CD4-positive, alpha-beta T cell treated with Interleukin-1 beta for 1 hour (primary cell): ENCODE measurements at regions not wholly inside any gene's neighbourhood (a gene's known extent, or its start where the extent isn't known, plus 50 kb on each side); places are given as distances from the start of the nearest gene placed in this dataset.

ENCODE experiments used
- DNase-seq, 2 donors: peaks; one replicate each; pipeline ENCODE4 v3.0.0-alpha.2; 2020 to 2022

GRCh38 chr21:18460979-18461378, 57.4 kb upstream of the TMPRSS15 start:
- DNase-seq: peak in 1 of 2 donors; percentile 20

- DNase-seq: no peak
These were observed 58.2 kb upstream of the TMPRSS15 start for GRCh38 chr21:18461743-18462142.

DNA sequence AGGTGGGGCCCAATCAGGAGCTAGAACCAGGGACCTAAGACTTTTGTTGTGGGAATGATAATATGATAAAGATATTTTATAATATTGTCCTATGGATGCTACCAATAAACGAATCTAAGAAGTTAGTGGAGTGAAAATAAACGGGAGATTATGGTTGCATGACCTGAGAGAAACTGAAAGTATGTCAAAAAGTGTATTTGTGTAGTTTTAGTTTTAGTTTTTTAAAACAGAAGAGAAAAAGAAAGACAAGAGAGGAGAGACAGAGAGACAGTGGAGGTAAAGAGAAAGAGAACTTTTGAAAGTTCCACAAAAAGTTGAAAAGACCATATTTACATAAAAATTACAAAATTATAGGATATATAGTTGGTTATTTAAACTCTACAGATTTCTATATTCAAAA, 64.1 kb upstream of the TMPRSS15 start:
- no peak for DNase-seq

DNA sequence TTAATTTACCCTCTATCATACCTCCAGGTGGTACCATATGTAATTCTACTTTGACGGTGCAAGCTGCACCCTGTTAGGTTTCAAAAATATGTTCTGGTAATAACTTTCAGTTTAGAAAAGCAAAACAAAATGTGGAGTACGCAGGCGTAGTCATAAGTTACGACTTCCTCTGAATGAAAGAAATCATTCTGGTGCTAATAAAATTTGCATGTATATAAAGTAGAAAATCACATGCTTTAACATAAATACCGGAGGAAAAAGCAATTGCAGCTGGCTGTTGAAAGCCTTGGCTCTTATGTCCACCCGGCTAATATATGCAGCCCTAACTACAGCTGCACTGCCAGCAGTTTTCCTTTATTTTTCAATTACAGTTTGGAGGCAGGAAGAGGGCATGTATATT, 65.2 kb upstream of the TMPRSS15 start:
- DNase-seq: no peak

DNA sequence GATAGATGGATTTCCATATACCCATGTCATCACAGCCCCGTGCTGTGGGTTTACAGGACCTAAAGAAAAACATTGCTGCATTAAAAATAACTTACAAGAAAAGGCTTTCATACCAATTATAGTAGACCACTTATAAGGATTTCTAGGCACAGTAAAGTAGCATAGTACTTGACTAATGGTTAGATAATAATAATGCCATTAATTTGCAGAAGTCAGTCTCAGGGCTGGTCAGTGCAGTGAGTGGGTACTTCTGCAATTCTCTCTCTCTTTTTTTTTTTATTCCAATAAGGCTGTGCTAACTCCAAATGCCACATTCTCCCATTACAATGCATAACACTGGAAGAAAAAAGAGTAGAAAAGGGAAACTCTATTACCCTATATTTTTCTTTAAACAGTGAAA, 73.1 kb upstream of the TMPRSS15 start:
- DNase-seq: no peak

DNA sequence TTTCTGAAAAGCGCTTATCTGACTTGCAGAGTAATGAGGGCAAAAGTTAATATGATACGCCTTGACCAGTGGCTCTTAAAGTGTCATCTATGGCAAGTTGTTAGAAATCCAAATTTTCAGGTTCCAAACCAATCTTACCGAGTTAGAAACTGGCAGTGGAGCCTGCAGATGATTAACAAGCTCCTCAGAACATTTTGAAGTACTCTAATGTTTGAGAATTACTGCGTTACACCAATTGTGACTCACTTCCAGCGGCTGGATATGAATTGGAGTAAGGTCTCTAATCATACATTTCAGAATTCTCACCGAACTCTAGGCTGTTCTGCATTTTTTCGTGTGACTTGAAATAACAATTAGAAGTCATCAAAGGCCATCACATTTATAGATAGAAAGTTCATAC, 73.5 kb upstream of the TMPRSS15 start:
- DNase-seq: no peak

DNA sequence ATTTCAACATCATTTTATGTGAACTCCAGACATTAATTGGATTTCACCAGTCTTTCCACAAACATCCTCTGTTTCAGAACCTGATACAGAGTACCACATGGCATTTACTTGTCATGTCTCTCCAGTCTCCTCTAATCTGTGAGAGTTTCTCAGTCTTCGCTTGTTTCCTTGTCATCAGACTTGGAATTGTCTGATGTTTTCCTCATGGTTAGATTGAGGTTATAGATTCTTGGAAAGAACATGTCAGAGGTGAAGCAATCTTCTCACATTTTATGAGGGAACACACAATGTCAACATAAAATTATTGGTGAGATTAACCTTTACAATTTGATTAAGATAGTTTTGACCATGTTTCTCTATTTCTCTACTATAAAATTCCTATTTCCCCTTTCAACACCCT, 74.9 kb upstream of the TMPRSS15 start:
- no peak for DNase-seq

DNA sequence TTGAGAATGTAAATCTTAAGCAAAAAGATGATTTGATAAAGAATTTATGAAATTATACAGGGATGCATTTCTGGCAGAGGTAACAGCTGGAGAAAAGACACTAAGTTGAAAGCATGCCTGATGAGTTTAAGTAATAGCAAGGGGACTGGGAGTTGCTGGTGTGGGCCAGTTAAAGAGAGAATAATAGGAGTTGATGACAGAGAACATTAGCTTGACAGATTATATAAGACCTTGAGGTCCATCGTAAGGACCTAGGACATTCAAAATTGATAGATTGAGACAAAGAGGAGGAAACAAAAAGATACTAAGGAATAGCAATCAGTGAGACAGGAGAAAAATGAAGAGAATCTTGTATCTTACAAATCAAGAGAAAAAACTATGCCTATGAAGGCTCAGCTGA, 84.7 kb upstream of the TMPRSS15 start:
- no peak for DNase-seq

- DNase-seq: no peak
These were observed 89.8 kb upstream of the TMPRSS15 start for GRCh38 chr21:18493422-18493821.

- no peak for DNase-seq
These were observed 91.9 kb upstream of the TMPRSS15 start for GRCh38 chr21:18495523-18495922.

DNA sequence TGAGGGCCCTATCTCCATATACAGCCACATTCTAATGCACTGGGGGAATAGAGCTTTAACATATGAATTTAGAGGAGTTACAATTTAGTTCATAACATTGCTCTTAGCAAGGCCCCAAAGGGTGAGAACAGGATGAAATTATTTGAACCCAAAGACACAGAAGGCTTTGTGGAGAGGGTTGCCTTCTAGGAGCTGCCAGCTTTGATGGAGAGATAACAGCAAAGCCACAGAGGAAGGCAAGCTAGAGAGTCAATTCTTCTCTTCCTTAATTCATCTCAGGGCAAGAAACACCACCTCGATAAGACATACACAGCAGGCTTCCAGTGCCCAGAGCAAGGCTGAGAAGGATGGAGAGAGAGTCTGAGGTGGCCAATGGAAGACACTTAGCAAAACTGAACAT, 94.8 kb upstream of the TMPRSS15 start:
- DNase-seq: no peak

DNA sequence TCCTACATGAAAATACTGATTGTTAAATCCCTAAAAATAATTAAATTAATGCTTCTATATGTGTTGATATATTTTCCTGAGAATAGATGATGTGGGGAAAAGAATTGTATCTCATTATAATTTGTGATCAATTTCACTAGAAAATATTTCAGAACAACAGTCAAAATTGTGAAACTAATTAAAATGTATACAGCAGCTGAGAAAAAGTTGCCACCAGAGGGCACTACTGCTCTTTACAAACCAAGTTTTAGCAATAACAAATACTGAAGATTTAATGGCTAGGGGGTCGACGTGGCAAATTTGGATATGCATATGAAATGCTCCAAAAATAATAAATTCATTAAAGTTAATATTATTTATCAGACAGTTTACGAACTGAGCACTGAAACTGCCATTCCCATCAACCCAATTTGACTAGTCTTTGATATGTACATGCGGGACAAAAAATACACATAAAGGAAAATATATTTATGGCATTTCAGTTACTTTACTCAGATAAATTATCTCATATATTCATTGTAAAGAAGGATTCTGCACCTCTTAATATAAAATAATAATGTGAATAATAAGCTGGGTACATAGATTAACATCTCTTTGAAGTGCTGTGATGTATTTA, 96.3 kb upstream of the TMPRSS15 start:
- DNase-seq: peak; percentile 4 to 7

DNA sequence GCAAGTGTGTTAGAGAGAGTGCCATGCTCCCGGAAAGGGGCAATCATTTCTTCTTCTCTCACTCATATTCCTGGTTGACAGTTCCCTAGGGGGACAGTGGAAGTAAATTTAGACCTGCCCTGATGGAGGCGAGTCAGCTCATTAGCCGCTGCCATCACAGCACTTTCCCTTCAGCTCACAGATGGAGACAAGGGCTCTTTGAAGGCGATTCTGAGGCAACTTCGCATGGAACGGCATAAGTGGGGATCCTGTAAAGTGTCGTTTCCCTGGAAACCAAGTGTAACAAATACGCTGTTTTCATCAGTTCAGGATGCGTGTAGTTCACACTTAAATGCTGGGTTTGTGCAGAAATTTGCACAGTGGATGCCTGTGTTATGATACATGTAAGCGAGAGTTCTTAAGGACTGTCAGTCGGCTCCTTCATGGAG, 114.5 kb upstream of the TMPRSS15 start:
- no peak for DNase-seq

DNA sequence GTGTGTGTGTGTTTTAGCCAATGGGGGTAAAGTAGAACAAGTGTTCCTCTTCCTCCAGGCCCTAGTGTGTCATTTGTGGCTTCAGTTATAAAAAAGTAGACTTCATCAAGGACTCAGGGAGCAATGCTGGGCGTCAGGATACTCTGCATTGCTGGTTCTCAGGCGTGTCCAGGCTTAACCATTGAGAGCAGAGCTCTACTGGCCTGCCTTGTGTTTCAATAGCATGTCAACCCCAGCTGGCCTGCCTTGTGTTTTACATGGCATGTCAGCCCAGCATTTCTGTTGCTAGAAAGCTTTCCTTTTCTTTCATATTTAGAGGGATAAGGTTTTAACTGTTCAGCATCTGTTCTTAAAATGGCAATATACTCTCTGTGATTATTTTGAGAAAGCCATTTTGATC, 117.6 kb upstream of the TMPRSS15 start:
- DNase-seq: no peak

DNA sequence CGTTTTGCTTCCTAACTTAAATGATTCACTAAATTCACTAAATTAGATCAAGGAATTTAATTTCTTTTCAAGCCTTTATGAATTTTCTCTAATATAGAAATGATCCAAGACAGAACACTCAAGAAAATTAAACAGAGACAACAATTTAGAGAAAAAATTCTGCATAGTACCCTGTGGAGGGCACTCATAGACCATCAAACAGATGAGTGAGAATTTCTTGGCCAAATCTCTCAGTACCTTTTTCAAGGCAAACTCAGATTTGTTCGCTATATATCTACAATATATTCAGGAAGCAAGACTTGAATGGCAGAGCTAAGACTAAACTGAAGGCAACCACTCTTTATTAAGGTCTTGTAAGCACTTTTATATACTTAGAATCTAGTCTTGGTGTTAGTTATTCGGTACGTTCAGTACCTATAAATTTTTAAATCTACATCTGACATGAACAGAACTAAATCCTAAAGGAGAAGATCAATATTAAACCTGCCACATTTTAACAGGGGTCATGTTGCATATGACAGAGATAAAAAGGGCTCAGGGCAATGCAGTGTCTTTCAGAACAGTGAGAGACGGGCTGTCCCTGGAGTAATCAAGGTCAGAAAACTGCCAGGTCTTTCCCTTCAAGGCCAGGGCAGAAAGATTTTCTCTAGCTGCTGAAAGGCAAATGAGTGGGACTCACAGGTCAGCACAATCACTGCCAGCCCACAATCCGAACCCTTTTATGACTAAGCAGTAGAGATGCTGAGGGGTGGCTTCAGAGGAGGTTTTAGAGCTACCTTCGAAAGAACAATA, 118.8 kb upstream of the TMPRSS15 start:
- no peak for DNase-seq

DNA sequence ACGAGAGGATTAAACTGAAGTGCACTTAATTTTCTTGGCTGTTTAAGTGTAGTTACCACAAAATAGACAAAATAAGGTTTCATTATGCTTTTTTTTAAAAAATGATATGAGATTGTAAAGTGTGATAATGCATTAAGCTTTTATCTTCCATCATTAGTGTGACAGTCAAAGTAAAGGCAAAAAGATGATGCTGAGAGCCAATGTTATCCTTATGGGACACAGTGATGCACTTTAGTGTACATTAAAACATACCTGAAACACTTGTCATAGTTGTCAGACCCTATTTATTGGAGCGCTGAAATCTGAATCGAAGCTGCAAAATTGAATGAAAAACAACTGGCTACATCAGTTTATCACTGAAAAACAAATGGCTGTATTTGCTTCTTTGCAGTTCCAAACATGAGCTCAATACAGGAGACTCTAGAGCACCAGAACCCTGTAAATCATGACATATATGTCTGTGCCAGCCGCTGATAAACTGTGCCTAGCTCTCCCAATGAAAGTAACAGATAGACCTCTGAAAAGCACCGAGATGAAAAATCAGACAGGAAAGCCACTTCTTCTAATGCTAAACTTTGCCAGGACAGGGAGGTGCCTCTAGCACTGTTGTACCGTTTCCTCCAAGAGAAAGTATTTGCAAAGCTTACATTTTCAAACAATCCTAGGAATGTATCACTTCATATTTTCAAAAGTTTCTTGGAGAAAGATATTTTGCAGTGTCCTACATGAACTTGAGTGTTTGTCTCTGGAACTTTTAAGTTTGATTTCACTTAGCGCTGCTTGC, 120.7 kb upstream of the TMPRSS15 start:
- no peak for DNase-seq

- DNase-seq: no peak
These were observed 125.7 kb upstream of the TMPRSS15 start for GRCh38 chr21:18529254-18529653.

DNA sequence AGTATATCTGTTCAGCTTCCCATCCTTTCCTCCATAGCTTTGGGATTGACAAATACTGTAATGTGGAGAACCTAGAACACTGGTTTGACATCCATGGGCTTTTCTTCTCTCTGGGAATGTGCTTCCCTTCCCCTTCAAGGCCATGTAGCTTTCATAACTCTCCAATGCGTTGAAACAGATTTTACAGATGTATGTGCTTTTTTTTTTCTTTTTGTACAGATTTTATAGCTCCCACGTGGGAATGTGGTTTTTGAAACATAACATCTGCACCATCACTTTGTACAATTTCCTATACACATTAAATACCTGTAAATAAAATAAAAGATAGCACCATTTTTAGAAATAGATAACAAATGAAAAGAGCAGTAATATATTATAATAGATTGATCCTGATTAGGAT, 138.5 kb upstream of the TMPRSS15 start:
- no peak for DNase-seq

GRCh38 chr21:18545908-18546307, 142.3 kb upstream of the TMPRSS15 start:
- no peak for DNase-seq

DNA sequence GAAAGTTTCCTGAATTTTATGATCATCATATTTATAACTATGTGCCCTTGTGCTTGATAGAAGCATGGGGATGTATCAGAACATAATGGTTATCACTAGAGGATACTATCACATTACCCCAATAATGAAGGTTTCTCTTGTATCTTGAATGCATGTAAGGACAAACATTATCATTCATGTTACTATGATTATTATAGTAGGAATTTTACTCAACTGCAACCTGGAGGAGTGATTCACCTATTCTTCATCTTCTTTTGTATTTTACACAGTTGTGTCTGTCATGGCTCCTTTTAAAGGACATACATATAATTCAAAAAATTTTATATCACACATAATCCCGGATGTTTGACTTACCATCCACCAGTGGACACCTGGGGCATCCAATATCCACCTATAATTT, 143.8 kb upstream of the TMPRSS15 start:
- DNase-seq: no peak

DNA sequence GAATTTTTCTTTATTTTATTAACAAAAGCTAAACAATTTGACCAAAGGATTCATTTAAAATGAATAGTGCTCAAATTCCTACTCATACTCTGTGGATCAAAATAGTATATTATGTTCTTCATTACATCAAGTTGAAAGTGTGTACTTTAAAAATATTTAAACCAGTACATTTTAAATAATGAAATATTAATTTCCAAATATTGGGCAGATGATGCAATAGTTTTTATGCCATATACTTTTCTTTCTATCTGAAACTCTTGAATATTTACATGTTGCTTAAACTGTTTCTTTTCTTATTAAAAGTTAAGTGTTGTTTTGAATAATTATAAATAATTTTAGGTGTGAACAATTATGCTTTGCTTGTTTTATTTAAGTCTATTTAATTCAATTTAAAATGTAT, 144.7 kb upstream of the TMPRSS15 start:
- DNase-seq: no peak

DNA sequence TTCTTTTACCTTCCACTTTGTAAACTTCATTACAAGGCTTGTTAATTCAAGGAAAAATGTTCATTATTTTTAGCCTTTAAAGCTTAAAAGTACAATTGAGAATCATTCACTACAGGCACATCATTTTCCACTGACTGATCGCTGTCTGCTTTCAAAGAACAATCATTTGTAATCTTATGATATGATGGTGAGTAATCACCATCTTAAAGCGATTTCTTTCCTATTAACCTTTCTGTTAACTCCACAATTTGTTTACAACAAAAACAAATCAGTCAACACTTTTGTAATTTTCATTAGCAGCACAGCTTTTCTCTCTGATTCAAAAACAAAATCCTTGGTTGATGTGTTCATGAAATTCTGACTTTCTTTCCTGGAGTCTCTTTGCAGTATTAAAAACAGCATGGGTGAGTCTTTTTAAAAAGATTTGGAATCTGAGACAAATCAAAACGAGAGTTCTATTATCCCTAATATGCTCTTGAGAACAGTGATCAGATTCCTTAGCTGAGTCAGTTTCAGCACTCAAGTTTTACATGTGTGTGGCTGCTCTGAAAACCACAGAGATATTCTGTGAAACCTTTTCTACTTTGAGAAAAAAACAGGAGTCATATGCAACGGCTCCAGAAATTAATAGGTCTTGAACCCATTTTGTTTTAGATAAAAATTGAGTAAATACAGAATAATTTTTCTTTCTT, 145.8 kb upstream of the TMPRSS15 start:
- no peak for DNase-seq

DNA sequence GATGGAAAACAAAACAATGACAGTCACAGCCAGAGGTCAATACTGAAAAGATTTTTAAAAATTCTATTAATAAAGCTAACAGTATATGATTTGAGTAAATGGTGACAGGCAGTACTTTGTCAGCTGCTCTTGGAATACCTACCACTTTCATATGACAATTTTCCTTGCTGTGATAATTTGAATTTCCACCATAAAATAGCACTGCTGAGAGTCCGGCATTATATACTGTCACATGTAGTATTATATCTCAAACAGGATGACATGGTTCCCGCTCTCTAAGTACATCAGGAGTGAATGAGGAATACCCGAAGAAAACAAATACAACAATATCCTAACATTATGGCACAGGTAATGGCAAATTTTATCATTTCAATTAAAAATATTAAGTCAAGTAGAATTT, 146.8 kb upstream of the TMPRSS15 start:
- DNase-seq: no peak
